K562 (cell line): ENCODE measurements at regions not wholly inside any gene's neighbourhood (a gene's known extent, or its start where the extent isn't known, plus 50 kb on each side); places are given as distances from the start of the nearest gene placed in this dataset.

Experiments
- ATAC-seq: fragments of 200-7000 bp; cut with Tn5 transposase; 3 replicates; pipeline ENCODE4 v1.9.1; 2020; ENCODE audit warnings: moderate library complexity
- BruUV-seq: library from RNA; stranded (reverse); fragments of 400-500 nt; replicated peaks from 2 replicates; lab custom pipeline; 2021; lab: Mats Ljungman, UMichigan
- CTCF ChIA-PET: fragments of 300-600 bp; formaldehyde crosslinking; extraction: SDS; loops from one replicate; lab custom pipeline; 2021; ENCODE audit warnings: low intra/inter-chr PET ratio; lab: Yijun Ruan, JAX
- POLR2A ChIA-PET: fragments of 300-600, 350-650 bp; sonication (Branson Sonifier 250); formaldehyde crosslinking; extraction: SDS; loops from one replicate; lab custom pipeline; 2021; ENCODE audit warnings: antibody characterized with exemption, inconsistent platforms; lab: Yijun Ruan, JAX
- DNase-seq, 4 experiments: peaks; one replicate each; pipeline versions ENCODE4 v3.0.0 to v3.0.0-alpha.2; 2011 to 2018; ENCODE audit warnings: low spot score in 3 of 4, mixed read lengths in 3 of 4; ENCODE audit errors: extremely low read depth in 1 of 4
- FAIRE-seq: peaks from 2 replicates; lab custom pipeline; 2011; peaks lifted over from hg19 to GRCh38; lab: Jason Lieb, UNC
- H2AFZ ChIP-seq: 2 replicates; pipeline ENCODE4 v1.6.0; 2011; ENCODE audit warnings: low read depth, low read length, control low read depth, inconsistent platforms
- H3K27ac ChIP-seq: fragments of 200-600 bp; 3 replicates; pipeline ENCODE4 v1.8.0; 2011; ENCODE audit warnings: low read depth, mild to moderate bottlenecking, control low read depth, inconsistent platforms, low read length, moderate library complexity, mixed read lengths; ENCODE audit errors: extremely low read depth
- H3K27me3 ChIP-seq, 2 experiments: fragments of 300-600 bp in 1 of 2; 2 replicates in 1 of 2; 3 replicates in 1 of 2; pipeline versions ENCODE4 v1.6.0 to v1.8.0; 2011; ENCODE audit warnings: inconsistent platforms in 2 of 2, low read length in 2 of 2, mild to moderate bottlenecking in 1 of 2, mixed read lengths in 1 of 2, moderate library complexity in 1 of 2; ENCODE audit not compliant: control insufficient read depth in 2 of 2, insufficient read depth in 2 of 2
- H3K36me3 ChIP-seq: fragments of 300-600 bp; 3 replicates; pipeline ENCODE4 v1.8.0; 2011; ENCODE audit warnings: mild to moderate bottlenecking, low read length, inconsistent platforms; ENCODE audit not compliant: control insufficient read depth, insufficient read depth
- H3K4me1 ChIP-seq, 2 experiments: fragments of 200-600 bp in 1 of 2; replicated peaks in 1 of 2; 2 replicates in 1 of 2; 3 replicates in 1 of 2; pipeline versions ENCODE4 v1.5.1 to v1.8.0; 2011; ENCODE audit warnings: inconsistent platforms in 2 of 2, low read length in 2 of 2, mild to moderate bottlenecking in 1 of 2, mixed read lengths in 1 of 2, moderate library complexity in 1 of 2; ENCODE audit not compliant: control insufficient read depth in 2 of 2, insufficient read depth in 2 of 2
- H3K4me2 ChIP-seq: 2 replicates; pipeline ENCODE4 v1.6.1; 2011; ENCODE audit warnings: low read length, control low read depth, inconsistent platforms, mixed read lengths; ENCODE audit not compliant: insufficient read depth
- H3K4me3 ChIP-seq: fragments of 200-600 bp; sonication (generic), shearing (Covaris generic); 2 replicates; pipeline ENCODE4 v1.5.1; 2016; ENCODE audit warnings: control low read depth, inconsistent platforms
- H3K79me2 ChIP-seq: fragments of 200-600 bp; 3 replicates; pipeline ENCODE4 v1.8.0; 2011; ENCODE audit warnings: low read length, inconsistent platforms; ENCODE audit not compliant: control insufficient read depth, insufficient read depth
- H3K9ac ChIP-seq, 2 experiments: 2 replicates each; pipeline versions ENCODE4 v1.6.0 to v1.6.1; 2011; ENCODE audit warnings: low read depth in 2 of 2, low read length in 2 of 2, control low read depth in 1 of 2, inconsistent platforms in 1 of 2, mild to moderate bottlenecking in 1 of 2, mixed read lengths in 1 of 2; ENCODE audit not compliant: insufficient read depth in 1 of 2
- H3K9me1 ChIP-seq: one replicate; pipeline ENCODE4 v1.6.0; 2011; ENCODE audit warnings: inconsistent platforms, mild to moderate bottlenecking, low read length, moderate library complexity; ENCODE audit not compliant: control insufficient read depth, insufficient read depth
- H3K9me3 ChIP-seq: replicated peaks from 2 replicates; pipeline ENCODE4 v1.5.1; 2011; ENCODE audit warnings: low read depth, low read length, inconsistent platforms; ENCODE audit not compliant: control insufficient read depth, insufficient read depth
- H4K20me1 ChIP-seq: replicated peaks from 2 replicates; pipeline ENCODE4 v1.6.1; 2011; ENCODE audit warnings: low read length, inconsistent platforms, mixed read lengths; ENCODE audit not compliant: control insufficient read depth, insufficient read depth
- FOXK2 ChIP-seq, 2 experiments: fragments of 450-650 bp; IDR thresholded peaks in 1 of 2; conservative IDR thresholded peaks in 1 of 2; 2 replicates each; pipeline ENCODE4 v1.6.1; 2016; ENCODE audit warnings: low read depth in 2 of 2, mild to moderate bottlenecking in 1 of 2
- KDM2B ChIP-seq: fragments of 250-450 bp; sonication (Bioruptor Pico); IDR thresholded peaks from 2 replicates; pipeline ENCODE4 v1.8.0; 2021; ENCODE audit warnings: mild to moderate bottlenecking, moderate library complexity
- KLF10 ChIP-seq: fragments of 250-450 bp; sonication (Bioruptor Pico); IDR thresholded peaks from 2 replicates; pipeline ENCODE4 v1.6.1; 2021; ENCODE audit warnings: matching md5 sums
- NR2C2 ChIP-seq, 2 experiments: fragments of 200-800 bp in 1 of 2; sonication (Bioruptor generic) in 1 of 2; sonication (generic) in 1 of 2; formaldehyde crosslinking in 1 of 2; IDR thresholded peaks; 2 replicates each; pipeline versions ENCODE4 v1.6.1 to v1.8.0; 2016 to 2022; ENCODE audit warnings: mild to moderate bottlenecking in 1 of 2, missing compliant biosample characterization in 1 of 2, missing genetic modification characterization in 1 of 2, missing genetic modification reagents in 1 of 2
- PCBP1 ChIP-seq: fragments of 200-400 bp; formaldehyde crosslinking; IDR thresholded peaks from 2 replicates; pipeline ENCODE4 v1.6.1; 2018; ENCODE audit warnings: mild to moderate bottlenecking, low read depth, low read length; ENCODE audit not compliant: poor library complexity, severe bottlenecking
- POLR2AphosphoS5 ChIP-seq: IDR thresholded peaks from 2 replicates; pipeline ENCODE4 v1.6.1; 2011; ENCODE audit warnings: mild to moderate bottlenecking, low read depth, low read length, moderate library complexity; ENCODE audit not compliant: control insufficient read depth, insufficient read depth
- SOX6 ChIP-seq: fragments of 450-650 bp; IDR thresholded peaks from 2 replicates; pipeline ENCODE4 v1.6.1; 2014; ENCODE audit warnings: mild to moderate bottlenecking
- ZNF57 ChIP-seq: fragments of 450-650 bp; formaldehyde crosslinking; IDR thresholded peaks from 2 replicates; pipeline ENCODE4 v1.4.0; 2020; ENCODE audit warnings: mild to moderate bottlenecking, moderate library complexity
- ZNF830 ChIP-seq: fragments of 250-450 bp; sonication (Bioruptor Pico); IDR thresholded peaks from 2 replicates; pipeline ENCODE4 v1.5.0; 2021; ENCODE audit warnings: mild to moderate bottlenecking
- WGBS: fragments of 100-300 bp; shearing (Covaris generic); methylation state at CpG from one replicate; pipeline ENCODE4 v1.1.6; 2016; ENCODE audit warnings: low coverage, mixed read lengths; ENCODE audit not compliant: insufficient coverage; ENCODE audit errors: missing lambda C conversion rate; 5-methylcytosine and 5-hydroxymethylcytosine counted together
- in situ Hi-C: fragments of 300-500 bp; cut with MboI; formaldehyde crosslinking; loops from 4 replicates; pipeline ENCODE4 v1.15.0; 2018; ENCODE audit warnings: inconsistent platforms, mixed read lengths
- intact Hi-C: fragments of 100-400 bp; cut with micrococcal nuclease; formaldehyde crosslinking; loops from 2 replicates; pipeline ENCODE4 v1.14.2; 2022
- TF ChIP-seq, protein P1 (sequence below), 2 experiments: fragments of 200-800 bp in 1 of 2; sonication (Bioruptor generic) in 1 of 2; sonication (generic) in 1 of 2; formaldehyde crosslinking in 1 of 2; IDR thresholded peaks in 1 of 2; conservative IDR thresholded peaks in 1 of 2; 2 replicates each; pipeline versions ENCODE4 v1.5.0 to v1.6.1; 2016 to 2020; ENCODE audit warnings: missing compliant biosample characterization in 1 of 2, missing genetic modification characterization in 1 of 2, missing genetic modification reagents in 1 of 2
- TF ChIP-seq, protein P2 (sequence below): fragments of 450-650 bp; IDR thresholded peaks from one replicate; pipeline ENCODE4 v1.6.1; 2018; ENCODE audit warnings: mild to moderate bottlenecking, moderate library complexity; ENCODE audit not compliant: partially characterized antibody

DNA sequence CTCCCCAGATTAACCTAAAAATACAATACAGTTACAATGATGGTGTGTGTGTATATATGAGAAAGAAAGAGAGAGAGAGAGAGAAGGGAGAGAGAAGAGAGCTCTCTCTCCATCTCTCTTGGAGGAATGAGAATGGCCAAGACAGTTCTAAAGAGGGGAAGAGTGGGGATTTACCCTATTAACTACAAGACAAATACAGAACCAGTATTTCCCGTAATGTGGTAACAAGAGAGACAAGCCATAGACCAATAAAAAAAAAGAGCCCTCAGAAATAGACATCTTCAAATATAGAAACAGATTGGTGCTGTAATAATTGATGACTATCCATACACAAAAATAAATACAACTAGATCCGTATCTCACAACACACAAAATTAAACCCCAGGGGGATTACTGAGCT, 87.0 kb downstream of the NSMCE3 start:
- FAIRE-seq (no peak), ATAC-seq (no peak), DNase-seq (no peak)
- Histone ChIP-seq H3K4me3 (no peak overlapping the region), H3K9me3 (no peaks in the 10 kb centered on the region), H3K4me1 (no peaks in the 10 kb centered on the region; a peak in 1 of 5 replicates), H4K20me1 (no peaks in the 10 kb centered on the region), H3K9ac (no peak overlapping the region), H3K27me3 (peaks cover 17 to 39% of the 10 kb centered on the region in 2 experiments), H3K79me2 (no peaks in the 10 kb centered on the region), H3K4me2 (no peak overlapping the region), H3K27ac (no peak overlapping the region), H3K36me3 (no peaks in the 10 kb centered on the region), H3K9me1 (no peaks in the 10 kb centered on the region), H2AFZ (no peak overlapping the region)
- no peak for TF ChIP-seq NR2C2 (CRISPR knock-in tag; IDR thresholded peaks at IDR 0.05)
- TF ChIP-seq NR2C2 (tag; IDR thresholded peaks at IDR 0.05), result no peak
- TF ChIP-seq POLR2AphosphoS5, result no peak
- TF ChIP-seq KDM2B, result no peak
- TF ChIP-seq ZNF57 (CRISPR knock-in tag), result no peak
- no peak for TF ChIP-seq ZNF830
- TF ChIP-seq, protein P1, sequence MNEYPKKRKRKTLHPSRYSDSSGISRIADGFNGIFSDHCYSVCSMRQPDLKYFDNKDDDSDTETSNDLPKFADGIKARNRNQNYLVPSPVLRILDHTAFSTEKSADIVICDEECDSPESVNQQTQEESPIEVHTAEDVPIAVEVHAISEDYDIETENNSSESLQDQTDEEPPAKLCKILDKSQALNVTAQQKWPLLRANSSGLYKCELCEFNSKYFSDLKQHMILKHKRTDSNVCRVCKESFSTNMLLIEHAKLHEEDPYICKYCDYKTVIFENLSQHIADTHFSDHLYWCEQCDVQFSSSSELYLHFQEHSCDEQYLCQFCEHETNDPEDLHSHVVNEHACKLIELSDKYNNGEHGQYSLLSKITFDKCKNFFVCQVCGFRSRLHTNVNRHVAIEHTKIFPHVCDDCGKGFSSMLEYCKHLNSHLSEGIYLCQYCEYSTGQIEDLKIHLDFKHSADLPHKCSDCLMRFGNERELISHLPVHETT (CRISPR knock-in tag; conservative IDR thresholded peaks at IDR 0.05 in 1 of 2, IDR thresholded peaks at IDR 0.05 in 1 of 2), result no peak
- TF ChIP-seq, protein P2, sequence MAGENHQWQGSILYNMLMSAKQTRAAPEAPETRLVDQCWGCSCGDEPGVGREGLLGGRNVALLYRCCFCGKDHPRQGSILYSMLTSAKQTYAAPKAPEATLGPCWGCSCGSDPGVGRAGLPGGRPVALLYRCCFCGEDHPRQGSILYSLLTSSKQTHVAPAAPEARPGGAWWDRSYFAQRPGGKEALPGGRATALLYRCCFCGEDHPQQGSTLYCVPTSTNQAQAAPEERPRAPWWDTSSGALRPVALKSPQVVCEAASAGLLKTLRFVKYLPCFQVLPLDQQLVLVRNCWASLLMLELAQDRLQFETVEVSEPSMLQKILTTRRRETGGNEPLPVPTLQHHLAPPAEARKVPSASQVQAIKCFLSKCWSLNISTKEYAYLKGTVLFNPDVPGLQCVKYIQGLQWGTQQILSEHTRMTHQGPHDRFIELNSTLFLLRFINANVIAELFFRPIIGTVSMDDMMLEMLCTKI, result no peak
- TF ChIP-seq PCBP1, result no peak
- no peak for TF ChIP-seq SOX6
- TF ChIP-seq KLF10 (CRISPR knock-in tag), result no peak
- no peak for TF ChIP-seq FOXK2 (conservative IDR thresholded peaks at IDR 0.05 in 1 of 2, IDR thresholded peaks at IDR 0.05 in 1 of 2; ENCODE audit: low read depth in 2 of 2)
- 0% methylated on average over 2 of the region's 2 CpGs for WGBS
- intact Hi-C loops (no loop called here), in situ Hi-C loops (no loop called here)
- POLR2A ChIA-PET, result interaction anchor here (0.7 kb wide), 1 partner anchor 18 kb away, joined by 3 read pairs; no protein-coding TSS in a partner anchor
- CTCF ChIA-PET, result no interaction called here
- no TSS peak for BruUV-seq
